Stomach (tissue), 8 donors: ENCODE measurements at regions not wholly inside any gene's neighbourhood (a gene's known extent, or its start where the extent isn't known, plus 50 kb on each side); places are given as distances from the start of the nearest gene placed in this dataset.

Experiments used
- DNase-seq, 2 donors: peaks; one replicate each; pipeline versions ENCODE4 v3.0.0 to v3.0.0-alpha.2; 2013 to 2019
- H3K27ac ChIP-seq, 5 donors: fragments of 200-600 bp in 4 of 5; sonication (generic) in 4 of 5; one replicate each; pipeline ENCODE4 v1.5.1; 2013 to 2019; ENCODE audit warnings: mild to moderate bottlenecking in 1 of 5, moderate library complexity in 1 of 5
- H3K27me3 ChIP-seq, 3 donors: fragments of 200-600 bp; sonication (generic); one replicate each; pipeline ENCODE4 v1.5.1; 2017 to 2019; ENCODE audit warnings: mixed run types in 1 of 3
- H3K36me3 ChIP-seq, 4 donors: fragments of 200-600 bp; sonication (generic); 1 replicate in 3 of 4; 2 replicates in 1 of 4; pipeline ENCODE4 v1.5.1; 2016 to 2019
- H3K4me1 ChIP-seq, 4 donors: fragments of 200-600 bp; sonication (generic); one replicate each; pipeline ENCODE4 v1.5.1; 2016 to 2019
- H3K4me3 ChIP-seq, 4 donors: fragments of 200-600 bp; sonication (generic) in 3 of 4; one replicate each; pipeline ENCODE4 v1.5.1; 2016 to 2019; ENCODE audit warnings: mild to moderate bottlenecking in 1 of 4
- H3K9me3 ChIP-seq, 4 donors: fragments of 200-600 bp; sonication (generic); one replicate each; pipeline ENCODE4 v1.5.1; 2016 to 2019
- CTCF ChIP-seq, 7 experiments: fragments of 450-650 bp in 4 of 7; fragments of 200-600 bp in 3 of 7; sonication (generic) in 3 of 7; IDR thresholded peaks; one replicate each; pipeline ENCODE4 v1.5.1; 2016 to 2019; ENCODE audit warnings: antibody characterized with exemption in 7 of 7, control low read depth in 2 of 7, mild to moderate bottlenecking in 1 of 7
- EP300 ChIP-seq: sonication (generic); formaldehyde crosslinking; IDR thresholded peaks from one replicate; pipeline ENCODE4 v1.6.1; 2017; ENCODE audit warnings: antibody characterized with exemption
- POLR2A ChIP-seq, 4 donors: fragments of 450-650 bp; IDR thresholded peaks; one replicate each; pipeline ENCODE4 v1.6.1; 2016; ENCODE audit warnings: antibody characterized with exemption in 4 of 4, control low read depth in 2 of 4, mild to moderate bottlenecking in 1 of 4, moderate library complexity in 1 of 4
- POLR2AphosphoS5 ChIP-seq, 3 donors: sonication (generic); formaldehyde crosslinking; IDR thresholded peaks; one replicate each; pipeline ENCODE4 v1.6.1; 2016; ENCODE audit warnings: antibody characterized with exemption in 3 of 3
- WGBS, 5 donors: extraction: QIAGEN DNeasy Blood & Tissue Kit in 3 of 5; methylation state at CpG; one replicate each; pipeline versions ENCODE4 v1.1.5 to v1.1.7; 2013 to 2018; 5-methylcytosine and 5-hydroxymethylcytosine counted together
- intact Hi-C: fragments of 100-400 bp; cut with DNase I; formaldehyde crosslinking; loops from one replicate; pipeline ENCODE4 v1.15.1; 2023; ENCODE audit warnings: low total_unique reads
- donor health status: healthy with polysubstance abuse.
- donor health status: Bipolar disorder and iron deficiency.
- donor health status: healthy.

GRCh38 chr12:131432532-131433260, 278.2 kb upstream of the SFSWAP start:
- H3K27me3 ChIP-seq: peaks cover 0 to 58% (median 0%) of the 10 kb centered on the region in 3 donors
- WGBS, 5 donors: 53 to 75% (median 61%) methylated on average over 6 to 25 of the region's 29 CpGs

GRCh38 chr12:131434208-131435125, 276.4 kb upstream of the SFSWAP start:
- DNase-seq: peak; percentile 8 to 36
- H3K4me3 ChIP-seq: no peak overlapping the region
- peaks cover 0 to 16% (median 10%) of the 10 kb centered on the region in 4 donors for H3K9me3 ChIP-seq
- no peaks in the 10 kb centered on the region for H3K36me3 ChIP-seq
- intact Hi-C loops: no loop called here
- H3K27me3 ChIP-seq: peaks cover 0 to 63% (median 0%) of the 10 kb centered on the region in 3 donors
- TF ChIP-seq EP300 (no peak), CTCF (IDR thresholded peaks at IDR 0.05) (no peak), POLR2A (IDR thresholded peaks at IDR 0.05) (no peak), POLR2AphosphoS5 (IDR thresholded peaks at IDR 0.05) (no peak)
- H3K27ac ChIP-seq: no peak overlapping the region
- WGBS, 5 donors: 63 to 75% (median 69%) methylated on average over 17 to 27 of the region's 28 CpGs
- H3K4me1 ChIP-seq: no peaks in the 10 kb centered on the region

More at GRCh38 chr12:131432532-131433260, 278.2 kb upstream of the SFSWAP start:
- peak in 1 of 2 donors; percentile 5 for DNase-seq
- peaks cover 0 to 16% (median 10%) of the 10 kb centered on the region in 4 donors for H3K9me3 ChIP-seq
- H3K27ac ChIP-seq: no peak overlapping the region
- TF ChIP-seq EP300 (no peak), CTCF (IDR thresholded peaks at IDR 0.05) (no peak)
- intact Hi-C loops: no loop called here
- H3K4me1 ChIP-seq: no peaks in the 10 kb centered on the region
- no peaks in the 10 kb centered on the region for H3K36me3 ChIP-seq
- no peak overlapping the region for H3K4me3 ChIP-seq

GRCh38 chr12:131436922-131437705, 273.8 kb upstream of the SFSWAP start:
- H3K36me3 ChIP-seq: no peaks in the 10 kb centered on the region
- H3K4me3 ChIP-seq: no peak overlapping the region
- DNase-seq: peak in 1 of 2 donors; percentile 9
- H3K9me3 ChIP-seq: no peaks in the 10 kb centered on the region
- H3K27me3 ChIP-seq: peaks cover 0 to 48% (median 0%) of the 10 kb centered on the region in 3 donors
- intact Hi-C loops: no loop called here
- TF ChIP-seq POLR2AphosphoS5 (IDR thresholded peaks at IDR 0.05) (no peak), CTCF (IDR thresholded peaks at IDR 0.05) (no peak), POLR2A (IDR thresholded peaks at IDR 0.05) (no peak), EP300 (no peak)
- H3K27ac ChIP-seq: no peak overlapping the region
- H3K4me1 ChIP-seq: no peaks in the 10 kb centered on the region
- WGBS, 5 donors: 36 to 45% (median 39%) methylated on average over 10 of the region's 10 CpGs
